ENCODE measurements at regions not wholly inside any gene's neighbourhood (a gene's known extent, or its start where the extent isn't known, plus 50 kb on each side); places are given as distances from the start of the nearest gene placed in this dataset.

GRCh38 chr12:96098631-96099030 is 63.2 kb upstream of the LTA4H start:
- Histone ChIP-seq H4K20me1 (replicated peaks in 1 of 2; ENCODE audit: control insufficient read depth in 1 of 2, insufficient read depth in 2 of 2, low read length in 2 of 2) (no peaks in the 10 kb centered on the region), H3K4me1 (replicated peaks in 1 of 4; ENCODE audit: control insufficient read depth in 3 of 4, insufficient read depth in 4 of 4, low read length in 3 of 4) (peaks cover 0 to 8% (median 3%) of the 10 kb centered on the region in 4 experiments; a peak in 4 of 7 replicates), H3K14ac (ENCODE audit: insufficient read length) (no peak overlapping the region), H2BK5ac (ENCODE audit: low read depth, low read length) (no peak overlapping the region), H3K23me2 (ENCODE audit: low read depth, low read length) (no peaks in the 10 kb centered on the region), H3K4me2 (ENCODE audit: insufficient read depth in 1 of 2, low read depth in 2 of 2, low read length in 2 of 2) (no peak overlapping the region), H3K9ac (replicated peaks in 1 of 4; ENCODE audit: extremely low read depth in 1 of 4, low read depth in 3 of 4, low read length in 3 of 4) (no peak overlapping the region), H2BK15ac (ENCODE audit: low read length) (no peak overlapping the region), H3K79me2 (ENCODE audit: control insufficient read depth in 1 of 2, insufficient read depth in 2 of 2, low read length in 2 of 2) (no peaks in the 10 kb centered on the region), H4K91ac (replicated peaks; ENCODE audit: insufficient read length, low read length) (no peak overlapping the region), H3K36me3 (ENCODE audit: control insufficient read depth in 2 of 4, insufficient read depth in 4 of 4, low read length in 3 of 4) (no peaks in the 10 kb centered on the region), H3K79me1 (ENCODE audit: low read depth, low read length) (no peaks in the 10 kb centered on the region), H4K8ac (ENCODE audit: extremely low read depth, insufficient read depth, low read length) (no peak overlapping the region), H3K4ac (replicated peaks; ENCODE audit: insufficient read length, low read depth, low read length) (no peak overlapping the region), H3K56ac (replicated peaks; ENCODE audit: insufficient read length, low read depth, low read length) (no peak overlapping the region), H3K4me3 (ENCODE audit: extremely low read depth in 1 of 4, insufficient read depth in 2 of 4, low read depth in 3 of 4, low read length in 4 of 4) (no peak overlapping the region), H3K23ac (ENCODE audit: insufficient read length) (no peak overlapping the region), H3K9me3 (ENCODE audit: insufficient read depth in 2 of 2, low read depth in 1 of 2, low read length in 1 of 2) (no peaks in the 10 kb centered on the region), H4K5ac (ENCODE audit: insufficient read length, low read depth, low read length) (no peak overlapping the region), H2BK120ac (replicated peaks; ENCODE audit: low read depth, low read length) (no peak overlapping the region), H2AFZ (ENCODE audit: low read length) (no peak overlapping the region), H2BK12ac (ENCODE audit: low read depth, low read length) (no peak overlapping the region), H2BK20ac (ENCODE audit: low read length) (no peak overlapping the region), H2AK5ac (ENCODE audit: low read depth, low read length) (no peak overlapping the region), H3K27ac (ENCODE audit: low read depth, low read length) (no peak overlapping the region), H3K27me3 (replicated peaks in 1 of 4; ENCODE audit: control insufficient read depth in 3 of 4, extremely low read depth in 1 of 4, insufficient read depth in 3 of 4, low read length in 3 of 4) (no peaks in the 10 kb centered on the region), H3K18ac (ENCODE audit: extremely low read depth, low read length) (no peak overlapping the region)
- 97% methylated on average over 2 of the region's 2 CpGs; no CpG with 5 or more reads in 1 of the 2 experiments for WGBS, 2 experiments (ENCODE audit: extremely low coverage in 1 of 2, insufficient coverage in 1 of 2, insufficient read length in 1 of 2, insufficient replicate concordance in 2 of 2, low coverage in 1 of 2, low lambda C conversion rate in 2 of 2, missing lambda C conversion rate in 1 of 2)
- POLR2A ChIA-PET (ENCODE audit: partially characterized antibody), result no interaction called here
- FAIRE-seq, result no peak
- CTCF ChIA-PET (ENCODE audit: partially characterized antibody), result interaction anchor here (0.7 to 0.9 kb wide), 2 partner anchors 28 to 1475 kb away, joined by 3 read pairs; no protein-coding TSS in a partner anchor
- DNase-seq (ENCODE audit: low read depth in 1 of 2, low spot score in 2 of 2), result no peak
- TF ChIP-seq TAF7 (optimal IDR thresholded peaks at IDR 0.05; ENCODE audit: borderline replicate concordance, low read depth, low read length), result no peak
- TF ChIP-seq NRF1 (IDR thresholded peaks at IDR 0.05; ENCODE audit: low read depth, low read length), result no peak
- no peak for TF ChIP-seq KDM5A (IDR thresholded peaks at IDR 0.05; ENCODE audit: low read length)
- no peak for TF ChIP-seq USF2 (IDR thresholded peaks at IDR 0.05; ENCODE audit: low read length)
- TF ChIP-seq SP2 (IDR thresholded peaks at IDR 0.05; ENCODE audit: low read length), result no peak
- no peak for TF ChIP-seq HDAC2 (IDR thresholded peaks at IDR 0.05; ENCODE audit: borderline replicate concordance in 1 of 2, low read depth in 2 of 2, low read length in 2 of 2)
- no peak for TF ChIP-seq EGR1 (IDR thresholded peaks at IDR 0.05; ENCODE audit: borderline replicate concordance, low read depth, low read length)
- TF ChIP-seq TAF1 (IDR thresholded peaks at IDR 0.05; ENCODE audit: low read depth, low read length), result no peak
- no peak for TF ChIP-seq CHD2 (IDR thresholded peaks at IDR 0.05; ENCODE audit: low read length)
- no peak for TF ChIP-seq POLR2A (IDR thresholded peaks at IDR 0.05; ENCODE audit: control extremely low read depth in 1 of 2, low read depth in 2 of 2, low read length in 2 of 2)
- TF ChIP-seq E2F6 (IDR thresholded peaks at IDR 0.05), result no peak
- TF ChIP-seq POLR2AphosphoS5 (IDR thresholded peaks at IDR 0.05; ENCODE audit: low read depth, low read length), result no peak
- TF ChIP-seq SP4 (IDR thresholded peaks at IDR 0.05; ENCODE audit: low read length), result no peak
